Adrenal gland (tissue), 5 donors: ENCODE measurements at regions not wholly inside any gene's neighbourhood (a gene's known extent, or its start where the extent isn't known, plus 50 kb on each side); places are given as distances from the start of the nearest gene placed in this dataset.

Experiments used
- POLR2A ChIP-seq, 2 donors: fragments of 450-650 bp; IDR thresholded peaks; one replicate each; pipeline ENCODE4 v1.6.1; 2017; ENCODE audit warnings: antibody characterized with exemption in 2 of 2, mild to moderate bottlenecking in 2 of 2, moderate library complexity in 1 of 2
- TF ChIP-seq, protein P1 (sequence below), 6 experiments: fragments of 450-650 bp in 4 of 6; fragments of 200-600 bp in 2 of 6; sonication (generic) in 1 of 6; IDR thresholded peaks; 1 replicate in 5 of 6; 2 replicates in 1 of 6; pipeline versions ENCODE4 v1.5.1 to v1.8.0; 2016 to 2021; ENCODE audit warnings: antibody characterized with exemption in 6 of 6, mild to moderate bottlenecking in 2 of 6, moderate library complexity in 1 of 6
- donor health status: DM: no; HTN: no; CAD: no.

DNA sequence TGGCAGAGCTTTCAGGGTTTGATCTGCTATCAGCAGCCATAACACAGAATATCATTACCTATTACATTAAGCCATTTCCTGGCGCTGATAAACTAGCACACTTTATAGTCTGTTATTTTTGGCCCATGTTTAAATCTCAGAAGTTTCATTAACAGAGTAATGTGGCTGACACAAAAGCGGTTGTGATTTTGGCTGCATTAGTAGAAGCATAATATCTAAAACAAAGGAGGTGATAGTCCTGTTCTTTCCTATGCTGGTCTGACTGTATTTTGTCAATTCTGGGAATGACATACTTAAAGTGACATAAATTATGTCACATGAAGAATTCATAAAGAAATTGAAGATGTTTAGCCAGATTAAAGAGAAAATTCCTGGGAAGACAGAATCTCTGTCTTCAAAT, 151.3 kb upstream of the KCND3 start:
- TF ChIP-seq, protein P1, sequence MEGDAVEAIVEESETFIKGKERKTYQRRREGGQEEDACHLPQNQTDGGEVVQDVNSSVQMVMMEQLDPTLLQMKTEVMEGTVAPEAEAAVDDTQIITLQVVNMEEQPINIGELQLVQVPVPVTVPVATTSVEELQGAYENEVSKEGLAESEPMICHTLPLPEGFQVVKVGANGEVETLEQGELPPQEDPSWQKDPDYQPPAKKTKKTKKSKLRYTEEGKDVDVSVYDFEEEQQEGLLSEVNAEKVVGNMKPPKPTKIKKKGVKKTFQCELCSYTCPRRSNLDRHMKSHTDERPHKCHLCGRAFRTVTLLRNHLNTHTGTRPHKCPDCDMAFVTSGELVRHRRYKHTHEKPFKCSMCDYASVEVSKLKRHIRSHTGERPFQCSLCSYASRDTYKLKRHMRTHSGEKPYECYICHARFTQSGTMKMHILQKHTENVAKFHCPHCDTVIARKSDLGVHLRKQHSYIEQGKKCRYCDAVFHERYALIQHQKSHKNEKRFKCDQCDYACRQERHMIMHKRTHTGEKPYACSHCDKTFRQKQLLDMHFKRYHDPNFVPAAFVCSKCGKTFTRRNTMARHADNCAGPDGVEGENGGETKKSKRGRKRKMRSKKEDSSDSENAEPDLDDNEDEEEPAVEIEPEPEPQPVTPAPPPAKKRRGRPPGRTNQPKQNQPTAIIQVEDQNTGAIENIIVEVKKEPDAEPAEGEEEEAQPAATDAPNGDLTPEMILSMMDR (IDR thresholded peaks at IDR 0.05): no peak
- no peak for TF ChIP-seq POLR2A (IDR thresholded peaks at IDR 0.05)
